Stimulated activated naive CD4-positive, alpha-beta T cell treated with Interleukin-2 at 50 U/mL for 16 hours (primary cell): ENCODE measurements at regions not wholly inside any gene's neighbourhood (a gene's known extent, or its start where the extent isn't known, plus 50 kb on each side); places are given as distances from the start of the nearest gene placed in this dataset.
"Not testable (repeated sequence)": the region's sequence is repeated elsewhere in the genome, so short reads cannot be mapped to it uniquely, and the experiment has no call there.

ENCODE experiments used
- DNase-seq: peaks from one replicate; lab custom pipeline; 2025; lab: John Stamatoyannopoulos, UW

DNA sequence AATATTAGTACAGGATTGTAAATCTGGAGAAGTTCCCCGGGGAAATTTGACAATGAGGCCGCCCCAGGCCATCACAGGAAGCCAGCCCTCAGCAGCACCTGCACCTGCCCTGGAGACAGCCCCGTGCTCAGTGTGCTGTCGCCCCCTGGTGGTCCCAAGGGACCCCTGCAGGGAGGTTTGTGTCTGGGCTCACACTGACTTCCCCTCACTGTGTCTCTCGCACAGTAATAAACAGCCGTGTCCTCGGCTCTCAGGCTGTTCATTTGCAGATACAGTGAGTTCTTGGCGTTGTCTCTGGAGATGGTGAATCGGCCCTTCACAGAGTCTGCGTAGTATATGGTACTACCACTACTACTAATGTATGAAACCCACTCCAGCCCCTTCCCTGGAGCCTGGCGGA is 1011.2 kb downstream of the TMEM121 start:
- DNase-seq = peak; percentile 12

GRCh38 chr14:106538201-106538600 is 1011.8 kb downstream of the TMEM121 start:
- DNase-seq = no peak

DNA sequence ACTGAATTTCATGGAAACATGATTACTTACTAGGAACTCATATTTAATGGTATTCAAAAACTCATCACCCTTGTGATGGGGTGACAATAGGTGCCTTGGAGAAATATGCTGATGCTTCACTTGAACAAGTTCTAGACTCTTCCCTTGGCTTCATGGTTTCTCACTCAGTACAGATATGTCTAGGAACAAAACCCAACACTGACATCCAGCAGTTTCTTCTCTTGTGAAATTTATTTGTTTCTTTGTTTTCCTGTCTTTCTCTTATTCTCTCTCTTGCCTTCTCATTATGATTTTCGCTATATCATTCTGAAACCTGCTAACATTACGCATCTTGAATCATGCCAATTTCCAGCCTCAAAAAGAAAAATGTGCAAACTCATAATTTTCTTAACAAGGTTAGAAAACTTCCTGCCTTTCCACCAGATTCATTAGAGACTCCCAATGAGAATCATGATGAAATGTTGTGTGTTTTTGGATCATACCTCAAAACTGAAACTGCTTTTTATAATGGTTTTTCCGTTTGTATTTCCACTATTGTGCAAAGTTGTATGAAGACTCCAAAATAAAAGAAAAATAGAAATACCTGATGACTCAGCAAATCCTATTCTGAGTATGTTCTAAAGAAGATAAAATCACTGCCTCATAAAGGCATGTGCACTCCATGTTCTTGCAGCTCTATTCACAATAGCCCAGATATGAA is 1021.5 kb downstream of the TMEM121 start:
- DNase-seq = no peak

- no peak for DNase-seq
These were observed 1022.7 kb downstream of the TMEM121 start for GRCh38 chr14:106549064-106549463.

- no peak for DNase-seq
These were observed 1024.9 kb downstream of the TMEM121 start for GRCh38 chr14:106551265-106551664.

DNA sequence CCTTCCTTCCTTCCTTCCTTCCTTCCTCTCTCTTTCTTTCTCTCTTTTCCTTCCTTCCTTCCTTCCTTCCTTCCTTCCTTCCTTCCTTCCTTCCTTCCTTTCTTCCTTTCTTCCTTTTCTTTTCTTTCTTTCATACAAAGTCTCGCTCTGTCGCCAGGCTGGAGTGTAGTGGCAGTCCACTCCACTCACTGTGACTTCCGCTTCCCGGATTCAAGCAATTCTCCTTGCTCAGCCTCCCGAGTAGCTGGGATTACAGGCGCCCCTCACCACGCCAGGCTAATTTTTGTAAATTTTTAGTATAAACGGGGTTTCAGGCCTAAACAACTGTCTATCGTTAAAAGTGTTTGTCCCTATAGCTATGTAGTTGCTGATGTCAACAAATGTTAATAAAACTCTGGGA is 1029.8 kb downstream of the TMEM121 start:
- DNase-seq = not testable (repeated sequence)

- DNase-seq = peak; percentile 73
These were observed 1030.4 kb downstream of the TMEM121 start for GRCh38 chr14:106556665-106557289.

DNA sequence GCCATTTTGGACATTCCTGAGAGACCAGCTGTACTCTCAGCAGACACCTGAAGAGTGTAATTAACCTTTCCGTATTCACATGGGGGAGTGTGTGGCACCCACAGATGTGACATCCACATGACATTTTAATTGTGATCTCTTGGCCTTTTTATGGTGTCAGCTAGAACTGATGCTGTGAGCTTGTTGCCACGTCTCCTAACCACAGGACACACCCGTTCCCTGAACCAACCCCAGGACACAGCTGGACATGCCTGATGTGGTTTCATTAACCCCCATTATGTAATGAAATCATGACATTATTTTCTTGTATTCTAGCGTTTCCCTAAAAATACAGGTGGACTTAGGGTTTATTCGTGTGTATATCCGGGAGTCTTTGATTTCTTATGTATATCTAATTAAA is 1036.1 kb downstream of the TMEM121 start:
- DNase-seq = no peak

DNA sequence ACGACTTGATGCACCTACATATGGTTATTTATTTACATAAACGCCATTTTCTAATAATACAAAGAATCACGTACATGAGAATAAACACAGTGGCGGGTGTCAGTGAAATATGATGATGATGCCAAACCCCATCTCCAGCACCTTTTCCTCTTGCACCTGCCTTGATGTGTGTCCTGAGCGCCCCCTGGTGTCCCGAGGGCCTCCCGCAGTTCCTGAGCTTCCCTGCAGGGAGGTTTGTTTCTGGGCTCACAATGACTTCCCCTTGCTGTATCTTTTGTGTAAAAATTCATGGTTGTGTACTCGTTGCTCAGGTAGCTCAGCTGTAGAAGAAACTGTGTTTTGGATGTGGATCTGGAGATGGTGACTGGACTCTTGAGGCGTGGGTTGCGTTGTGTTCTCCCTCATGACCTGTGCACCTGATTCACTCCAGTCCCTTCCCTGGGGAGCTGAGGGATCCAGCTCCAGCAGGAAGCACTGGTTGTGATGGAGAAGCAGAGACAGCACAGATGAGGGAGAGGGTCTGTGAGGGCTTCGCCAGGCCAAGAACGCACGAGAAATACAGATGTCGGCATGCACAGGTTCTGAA is 1037.8 kb downstream of the TMEM121 start:
- DNase-seq = peak; percentile 47

GRCh38 chr14:106578481-106578880 is 1052.1 kb downstream of the TMEM121 start:
- no peak for DNase-seq

- no peak for DNase-seq
These were observed 1052.7 kb downstream of the TMEM121 start for GRCh38 chr14:106579084-106579483.

- no peak for DNase-seq
These were observed 1059.3 kb downstream of the TMEM121 start for GRCh38 chr14:106585692-106586091.

- peak; percentile 45 for DNase-seq
These were observed 1059.8 kb downstream of the TMEM121 start for GRCh38 chr14:106586098-106586704.

GRCh38 chr14:106591539-106591938 is 1065.2 kb downstream of the TMEM121 start:
- DNase-seq = not testable (repeated sequence)

DNA sequence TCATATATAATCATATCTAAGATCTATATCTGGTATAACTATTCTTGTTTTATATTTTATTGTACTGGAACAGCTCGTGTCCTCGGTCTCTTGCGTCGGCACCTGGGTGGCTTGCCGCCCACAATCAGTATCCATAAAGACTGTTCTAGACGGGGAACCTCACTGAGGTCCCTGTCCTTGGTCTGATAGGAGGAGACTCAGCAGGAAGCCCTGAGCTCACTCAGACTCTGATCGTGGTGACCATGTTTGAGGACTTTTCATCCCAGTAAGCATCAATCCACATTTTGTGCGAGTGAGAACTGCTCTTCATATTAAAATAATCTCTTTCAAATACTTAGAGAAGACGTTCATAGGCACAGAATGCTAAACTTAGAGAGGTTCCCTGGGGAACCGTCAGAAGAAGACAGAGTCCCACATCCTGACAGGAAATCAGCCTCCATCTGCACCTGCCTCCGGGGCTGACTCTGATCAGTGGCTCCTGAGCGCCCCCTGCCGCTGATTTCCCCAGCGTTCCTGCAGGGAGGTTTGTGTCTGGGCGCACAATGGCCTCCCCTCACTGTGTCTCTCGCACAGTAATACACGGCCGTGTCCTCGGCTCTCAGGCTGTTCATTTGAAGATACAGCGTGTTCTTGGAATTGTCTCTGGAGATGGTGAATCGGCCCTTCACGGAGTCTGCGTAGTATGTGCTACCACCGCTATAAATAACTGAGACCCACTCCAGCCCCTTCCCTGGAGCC is 1065.9 kb downstream of the TMEM121 start:
- DNase-seq = peak; percentile 60

GRCh38 chr14:106599209-106599608 is 1072.8 kb downstream of the TMEM121 start:
- no peak for DNase-seq

DNA sequence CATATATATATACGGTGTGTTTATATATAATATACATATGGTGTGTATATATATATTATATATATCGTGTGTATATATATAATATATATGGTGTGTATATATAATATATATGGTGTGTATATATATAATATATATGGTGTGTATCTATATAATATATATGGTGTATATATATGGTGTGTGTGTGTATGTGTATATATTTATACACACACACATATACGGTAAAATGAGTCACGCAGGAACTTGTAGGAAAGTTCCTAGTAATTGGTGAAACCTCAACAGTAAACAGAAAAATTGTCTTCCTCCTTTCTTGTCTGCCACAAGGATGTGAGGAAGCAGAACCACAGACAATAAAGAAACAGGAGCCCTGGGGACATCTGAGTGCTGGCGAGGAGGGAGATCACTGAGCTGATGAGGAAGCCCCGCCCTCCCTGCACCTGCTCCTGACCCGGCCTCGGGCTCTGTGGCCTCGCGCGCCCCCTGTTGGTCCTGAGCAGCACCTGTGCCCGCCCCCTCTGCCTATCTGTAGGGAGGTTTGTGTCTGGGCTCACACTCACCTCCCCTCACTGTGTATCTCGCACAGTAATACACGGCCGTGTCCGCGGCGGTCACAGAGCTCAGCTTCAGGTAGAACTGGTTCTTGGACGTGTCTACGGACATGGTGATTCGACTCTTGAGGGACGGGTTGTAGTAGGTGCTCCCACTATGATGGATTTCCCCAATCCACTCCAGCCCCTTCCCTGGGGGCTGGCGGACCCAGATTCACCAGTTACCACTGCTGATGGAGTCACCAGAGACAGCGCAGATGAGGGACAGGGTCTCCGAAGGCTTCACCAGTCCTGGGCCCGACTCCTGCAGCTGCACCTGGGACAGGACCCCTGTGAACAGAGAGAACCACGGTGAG is 1079.4 kb downstream of the TMEM121 start:
- peak; percentile 79 for DNase-seq

GRCh38 chr14:106606936-106607335 is 1080.6 kb downstream of the TMEM121 start:
- DNase-seq = no peak

DNA sequence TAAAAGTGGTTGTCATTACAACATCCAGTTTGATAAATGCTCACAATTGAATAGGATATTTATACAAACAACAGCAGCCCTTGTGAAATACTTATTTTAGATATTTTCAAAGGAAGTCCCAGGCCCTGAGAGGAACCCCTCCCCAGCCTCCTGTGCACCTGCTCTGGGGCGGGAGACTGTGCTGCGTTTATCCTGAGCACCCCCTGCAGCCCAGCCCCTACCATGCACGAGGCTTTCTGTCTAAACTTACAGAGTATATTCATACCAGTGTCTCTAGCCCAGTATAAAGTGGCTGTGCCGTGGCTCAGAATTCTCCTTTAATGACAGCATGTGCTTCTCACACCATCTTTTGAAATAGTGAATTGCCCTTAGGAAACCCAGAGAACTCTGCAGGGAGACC is 1084.3 kb downstream of the TMEM121 start:
- no peak for DNase-seq

DNA sequence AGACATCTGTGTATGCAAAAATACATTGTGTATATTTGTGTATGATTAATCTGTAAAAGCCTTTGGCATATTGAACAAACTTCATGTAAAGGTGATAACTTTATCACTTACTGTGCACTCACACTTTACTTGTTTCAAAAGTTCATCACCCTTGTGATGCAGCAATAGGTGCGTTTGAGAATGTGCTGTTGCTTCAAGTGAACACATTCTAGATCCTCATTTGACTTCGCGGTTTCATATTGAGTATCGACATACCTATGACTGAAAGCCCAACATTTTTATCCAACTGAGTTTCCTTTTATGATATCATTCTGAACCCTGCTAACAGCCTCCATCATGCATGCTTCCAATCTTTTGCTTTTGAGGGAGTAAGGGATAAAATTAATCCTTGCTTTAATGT is 1086.9 kb downstream of the TMEM121 start:
- DNase-seq = no peak

GRCh38 chr14:106618471-106618951 is 1092.1 kb downstream of the TMEM121 start:
- peak; percentile 68 for DNase-seq
